ENCODE measurements at regions not wholly inside any gene's neighbourhood (a gene's known extent, or its start where the extent isn't known, plus 50 kb on each side); places are given as distances from the start of the nearest gene placed in this dataset.
A peak's percentile ranks its signal among the peaks of the same experiment; 100 is the strongest.

GRCh38 chr2:18425210-18425703 lies 135.2 kb downstream of the RDH14 start:
- no peaks in the 10 kb centered on the region for H3K4me1 Mint-ChIP-seq
- no peak overlapping the region for H4K5ac ChIP-seq (ENCODE audit: insufficient read length, low read depth, low read length)
- TF ChIP-seq CTCF (conservative IDR thresholded peaks at IDR 0.05), result peak; percentile 26; the same call in 2 of the 3 replicates
- H3K79me1 ChIP-seq (ENCODE audit: insufficient read depth, low read depth, low read length, poor library complexity, severe bottlenecking), result no peaks in the 10 kb centered on the region
- no peaks in the 10 kb centered on the region for H3K9me3 ChIP-seq (ENCODE audit: control insufficient read depth, low read depth, low read length)
- no peaks in the 10 kb centered on the region for H4K20me1 ChIP-seq (ENCODE audit: control insufficient read depth, insufficient read depth, insufficient read length)
- H3K56ac ChIP-seq (ENCODE audit: insufficient read length, low read depth, low read length), result no peak overlapping the region
- no peaks in the 10 kb centered on the region for H3K27me3 ChIP-seq (ENCODE audit: insufficient read depth, low read length)
- no peak overlapping the region for H2BK20ac ChIP-seq (ENCODE audit: low read depth, low read length, poor library complexity, severe bottlenecking)
- no peak overlapping the region for H3K4me2 ChIP-seq (ENCODE audit: insufficient read depth, insufficient read length, low read length)
- H3K9ac ChIP-seq (ENCODE audit: extremely low read depth, insufficient read length, low read length), result no peak overlapping the region
- H3K4me1 ChIP-seq (ENCODE audit: insufficient read depth, low read length), result no peaks in the 10 kb centered on the region
- no peaks in the 10 kb centered on the region for H3K79me2 ChIP-seq (ENCODE audit: insufficient read depth, low read length)
- H4K91ac ChIP-seq (ENCODE audit: insufficient read length, low read depth, low read length), result no peak overlapping the region
- no peaks in the 10 kb centered on the region for H3K36me3 Mint-ChIP-seq (ENCODE audit: insufficient read depth in 1 of 3, low read depth in 3 of 3)
- H2BK15ac ChIP-seq (ENCODE audit: low read depth, low read length), result no peak overlapping the region
- no peaks in the 10 kb centered on the region for H3K23me2 ChIP-seq (ENCODE audit: insufficient read length, low read depth, low read length, poor library complexity, severe bottlenecking)
- no CpG with 5 or more reads among the region's 3 CpGs for WGBS (ENCODE audit: extremely low coverage, insufficient read length, low lambda C conversion rate)
- no peak overlapping the region for H3K23ac ChIP-seq (ENCODE audit: insufficient read length, low read depth, low read length)
- no peak for DNase-seq
- no peak overlapping the region for H3K18ac ChIP-seq (ENCODE audit: insufficient read length, low read depth, low read length)
- no peak overlapping the region for H2BK120ac ChIP-seq (ENCODE audit: low read depth, low read length, poor library complexity, severe bottlenecking)
- H2BK5ac ChIP-seq (ENCODE audit: insufficient read length, low read length), result no peak overlapping the region
- H3K4me3 Mint-ChIP-seq, result no peak overlapping the region
- no peak overlapping the region for H2AK5ac ChIP-seq (ENCODE audit: insufficient read length, low read length)
- no peak overlapping the region for H3K27ac ChIP-seq (ENCODE audit: insufficient read length, low read depth, low read length)
- no peaks in the 10 kb centered on the region for H3K9me3 Mint-ChIP-seq
- no peak overlapping the region for H2BK12ac ChIP-seq (ENCODE audit: insufficient read length, low read depth, low read length)
- no peak overlapping the region for H3K27ac Mint-ChIP-seq
- no peak overlapping the region for H3K14ac ChIP-seq (ENCODE audit: insufficient read depth, low read length)
- H2AFZ ChIP-seq (ENCODE audit: low read length), result no peak overlapping the region
- no peaks in the 10 kb centered on the region; the same call in 1 of the 2 replicates for H3K27me3 Mint-ChIP-seq (ENCODE audit: low read depth)
- no peak overlapping the region for H3K4ac ChIP-seq (ENCODE audit: low read depth, low read length)
- no peak overlapping the region for H4K8ac ChIP-seq (replicated peaks; ENCODE audit: insufficient read length, low read depth, low read length)
- no peak overlapping the region for H3T11ph ChIP-seq (ENCODE audit: low read length)
